ENCODE measurements at regions not wholly inside any gene's neighbourhood (a gene's known extent, or its start where the extent isn't known, plus 50 kb on each side); places are given as distances from the start of the nearest gene placed in this dataset.
"Not testable (repeated sequence)": the region's sequence is repeated elsewhere in the genome, so short reads cannot be mapped to it uniquely, and the experiment has no call there.

DNA sequence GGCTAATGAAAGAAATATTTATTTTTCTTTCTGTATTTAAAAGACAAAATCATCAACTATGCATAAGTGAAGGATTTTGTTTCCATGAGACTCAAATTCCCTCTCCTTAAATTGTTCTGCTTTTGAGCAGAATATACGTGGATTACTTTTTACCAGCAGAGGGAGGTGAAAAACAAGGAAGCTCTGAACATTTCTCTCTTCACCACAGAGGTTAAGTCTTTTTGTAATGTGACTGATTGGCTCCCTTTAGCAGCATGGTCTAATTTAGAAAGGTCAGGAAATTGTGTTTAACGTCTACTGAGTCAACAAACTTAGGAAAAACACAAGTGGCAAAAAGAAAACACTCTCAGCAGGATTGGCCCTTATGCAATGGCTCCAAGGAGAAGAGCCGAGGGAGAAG is 55.1 kb upstream of the F9 start:
- peak; percentile 6 for DNase-seq (ENCODE audit: low read depth)

DNA sequence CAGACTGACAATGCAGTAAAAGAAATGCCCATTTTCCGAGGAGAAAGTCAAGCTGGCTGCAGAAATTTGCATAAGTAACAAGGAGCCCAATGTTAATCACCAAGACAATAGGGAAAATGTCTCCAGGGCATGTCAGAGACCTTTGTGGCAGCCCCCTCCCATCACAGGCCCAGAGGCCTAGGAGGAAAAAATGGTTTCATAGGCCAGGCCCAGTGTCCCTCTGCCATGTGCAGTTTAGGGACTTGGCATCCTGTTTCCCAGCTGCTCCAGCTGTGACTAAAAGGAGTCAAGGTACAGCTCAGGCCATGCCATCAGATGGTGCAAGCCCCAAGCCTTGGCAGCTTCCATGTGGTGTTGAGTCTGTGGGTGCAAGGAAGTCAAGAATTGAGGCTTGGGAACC is 68.6 kb upstream of the F9 start:
- not testable (repeated sequence) for DNase-seq (ENCODE audit: low read depth)

DNA sequence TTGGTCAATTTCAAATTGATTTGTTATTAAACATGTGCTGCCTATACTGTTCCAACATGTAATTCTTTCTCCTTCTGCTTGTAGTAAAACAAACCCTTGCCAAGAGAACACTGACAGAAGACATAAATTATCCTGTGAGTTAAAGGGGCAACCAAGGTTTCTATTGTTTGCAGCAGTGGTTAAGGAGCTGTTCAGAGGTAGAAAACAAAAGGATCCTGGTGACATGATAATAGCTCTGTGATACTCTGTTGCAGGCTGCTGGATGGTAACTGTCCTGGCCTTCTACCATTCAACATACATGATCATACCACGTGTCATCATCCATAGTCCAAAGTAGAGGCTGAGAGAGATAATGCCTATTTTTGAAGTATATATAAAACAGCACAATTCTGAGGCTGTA is 75.8 kb upstream of the F9 start:
- DNase-seq (ENCODE audit: low read depth): no peak

DNA sequence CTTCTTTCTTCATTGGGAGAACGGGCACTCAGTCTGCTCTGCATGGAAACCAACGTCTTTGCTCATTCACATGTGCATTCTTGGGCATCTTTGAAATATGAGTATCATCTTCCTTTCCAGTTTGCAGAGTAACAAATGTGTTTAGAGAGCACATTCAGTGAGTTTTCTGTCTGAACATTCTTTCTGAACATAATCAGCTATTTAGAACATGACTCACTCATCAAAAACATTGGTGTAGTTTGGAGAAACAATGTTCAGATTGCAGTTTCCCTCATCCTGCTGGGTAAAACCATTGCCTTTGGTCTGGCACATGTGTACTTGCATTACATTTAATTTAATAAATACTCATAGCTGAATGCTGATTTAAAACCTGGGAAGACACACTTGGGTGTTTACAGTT is 81.5 kb upstream of the F9 start:
- peak; percentile 81 for DNase-seq (ENCODE audit: low read depth)

DNA sequence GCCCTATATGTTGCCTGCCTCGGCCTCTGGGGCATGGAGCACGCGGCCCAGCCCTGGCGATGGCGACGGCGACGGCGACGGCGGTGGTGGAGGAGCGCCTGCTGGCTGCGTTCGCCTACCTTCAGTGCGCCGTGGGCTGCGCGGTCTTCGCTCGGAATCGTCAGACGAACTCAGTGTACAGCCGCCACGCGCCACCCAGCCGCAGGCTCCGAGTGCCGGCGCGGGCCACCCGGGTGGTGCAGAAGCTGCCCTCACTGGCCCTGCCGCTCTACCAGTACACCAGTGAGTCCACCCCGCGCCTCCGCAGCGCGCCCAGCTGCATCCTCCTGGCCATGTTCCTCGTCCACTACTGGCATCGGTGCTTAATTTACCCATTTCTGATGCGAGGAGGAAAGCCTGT is 83.7 kb upstream of the F9 start:
- no peak for DNase-seq (ENCODE audit: low read depth)

DNA sequence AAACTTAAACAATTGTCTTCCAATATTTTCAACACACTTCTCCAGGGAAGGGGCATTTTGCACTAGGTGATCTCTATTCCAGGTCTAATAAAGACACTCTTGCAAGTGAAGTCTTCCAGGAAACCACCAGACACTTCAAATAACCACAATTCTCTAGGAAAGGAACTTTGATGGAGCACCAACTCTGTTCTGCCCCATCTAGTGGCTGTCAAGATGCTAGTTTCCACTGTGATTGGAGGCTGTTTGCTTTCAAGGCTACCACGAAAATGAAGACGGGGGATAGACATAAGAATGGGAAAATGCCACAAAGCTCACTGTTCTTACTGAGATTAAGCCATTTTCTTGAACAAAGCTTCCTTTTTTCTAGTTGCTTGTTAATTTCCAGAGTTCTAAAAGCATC is 100.6 kb upstream of the F9 start:
- DNase-seq (ENCODE audit: low read depth): peak; percentile 36

DNA sequence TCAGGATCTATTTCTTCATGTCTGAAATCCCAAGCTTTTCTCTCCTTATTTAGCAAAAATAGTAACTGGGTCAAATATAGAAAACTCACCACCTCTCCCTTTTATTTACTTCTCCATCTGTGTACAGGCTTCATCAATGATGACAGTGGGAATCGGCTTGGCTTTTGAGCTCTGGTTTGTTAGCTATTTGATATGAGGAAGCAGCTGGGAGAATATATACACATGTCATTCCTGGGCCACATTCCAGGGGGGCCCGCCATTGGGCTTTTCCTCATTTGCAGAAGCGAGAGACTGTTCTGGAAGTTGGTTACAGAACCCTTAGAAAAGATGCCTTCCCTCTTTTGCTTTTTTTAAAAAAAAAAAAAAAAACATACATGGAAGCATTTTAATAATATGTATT is 107.4 kb upstream of the F9 start:
- peak; percentile 55 for DNase-seq (ENCODE audit: low read depth)

DNA sequence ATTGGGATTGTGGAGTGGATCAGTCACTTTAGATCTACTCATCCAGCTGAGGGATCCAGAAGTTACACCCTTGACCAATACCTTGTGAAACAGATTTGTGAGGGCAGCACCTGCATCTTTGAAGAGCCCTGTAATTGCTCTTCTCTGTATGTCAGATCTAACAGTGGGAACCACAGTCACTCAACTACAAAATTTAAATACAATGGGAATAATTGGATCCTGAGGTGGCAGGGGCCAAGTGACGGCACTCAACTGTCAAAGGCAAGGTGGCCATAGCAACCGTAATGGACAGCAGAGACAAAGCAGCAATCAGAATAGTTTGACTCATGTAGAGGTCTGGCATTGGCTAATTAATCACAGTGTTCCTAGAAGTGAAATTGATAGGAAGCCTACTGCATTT is 132.3 kb upstream of the F9 start:
- DNase-seq (ENCODE audit: low read depth): not testable (repeated sequence)

DNA sequence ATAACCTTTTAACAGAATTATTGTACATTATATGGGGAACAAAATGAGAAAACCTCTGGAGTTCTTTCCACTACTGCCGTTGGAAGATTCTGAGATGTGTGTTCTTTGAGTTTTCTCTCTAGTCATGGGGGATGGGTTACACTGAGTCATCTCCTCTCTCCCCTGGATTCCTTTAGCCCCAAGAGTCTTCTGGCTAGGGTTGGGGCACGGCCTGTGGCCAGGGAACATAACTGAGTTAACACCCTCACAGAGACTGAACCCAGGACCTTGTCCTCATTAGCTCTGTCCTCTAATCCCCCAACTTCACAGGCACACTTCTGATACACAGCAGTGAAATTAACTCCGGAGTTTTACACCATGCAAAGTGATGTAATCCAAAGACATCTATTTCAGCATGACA is 142.3 kb upstream of the F9 start:
- DNase-seq (ENCODE audit: low read depth): peak; percentile 64

DNA sequence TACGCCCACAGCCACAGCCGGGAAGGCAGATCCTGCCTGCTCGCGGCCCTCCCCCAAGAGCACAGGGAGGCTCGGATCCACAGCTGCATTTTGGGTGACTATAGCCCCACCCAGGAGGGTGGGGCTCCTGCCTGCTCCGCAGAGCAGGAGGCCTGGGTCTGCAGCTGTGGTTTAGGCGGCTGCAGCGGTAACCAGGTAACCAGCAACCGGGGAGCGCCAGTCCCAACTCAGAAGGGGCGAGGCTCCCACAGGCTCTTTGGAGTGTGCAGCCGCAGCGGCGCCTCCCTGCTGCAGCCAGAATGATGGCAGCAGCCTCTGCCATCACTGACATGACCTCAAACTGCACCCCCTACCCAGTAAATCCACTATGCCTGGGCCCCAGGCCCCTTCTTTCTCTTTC is 148.0 kb upstream of the F9 start:
- no peak for DNase-seq (ENCODE audit: low read depth)

DNA sequence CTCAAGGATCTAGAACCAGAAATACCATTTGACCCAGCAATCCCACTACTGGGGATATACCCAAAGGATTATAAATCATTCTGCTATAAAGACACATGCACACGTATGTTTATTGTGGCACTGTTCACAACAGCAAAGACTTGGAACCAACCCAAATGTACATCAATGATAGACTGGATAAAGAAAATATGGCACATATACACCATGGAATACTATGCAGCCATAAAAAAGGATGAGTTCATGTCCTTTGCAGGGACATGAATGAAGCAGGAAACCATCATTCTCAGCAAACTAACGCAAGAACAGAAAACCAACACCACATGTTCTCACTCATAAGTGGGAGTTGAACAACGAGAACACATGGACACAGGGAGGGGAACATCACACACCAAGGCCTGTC is 154.0 kb upstream of the F9 start:
- not testable (repeated sequence) for DNase-seq (ENCODE audit: low read depth)

DNA sequence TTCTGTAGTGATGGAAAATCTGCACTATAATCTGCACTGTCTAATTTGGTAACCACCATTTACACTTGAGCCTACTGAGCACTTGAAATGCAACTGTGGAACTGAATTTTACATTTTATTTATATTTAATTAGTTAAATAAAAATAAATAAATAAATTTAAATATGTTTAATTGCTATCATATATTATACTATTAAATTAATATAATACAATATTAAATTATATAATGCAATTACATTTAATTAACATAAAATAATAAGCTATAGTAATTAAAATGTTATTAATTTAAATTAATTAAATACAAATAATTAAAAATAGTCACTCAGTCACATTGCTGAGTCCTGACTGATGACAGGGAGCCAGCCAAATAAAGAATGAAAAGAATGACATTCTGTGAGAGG is 170.2 kb upstream of the F9 start:
- DNase-seq (ENCODE audit: low read depth): no peak

DNA sequence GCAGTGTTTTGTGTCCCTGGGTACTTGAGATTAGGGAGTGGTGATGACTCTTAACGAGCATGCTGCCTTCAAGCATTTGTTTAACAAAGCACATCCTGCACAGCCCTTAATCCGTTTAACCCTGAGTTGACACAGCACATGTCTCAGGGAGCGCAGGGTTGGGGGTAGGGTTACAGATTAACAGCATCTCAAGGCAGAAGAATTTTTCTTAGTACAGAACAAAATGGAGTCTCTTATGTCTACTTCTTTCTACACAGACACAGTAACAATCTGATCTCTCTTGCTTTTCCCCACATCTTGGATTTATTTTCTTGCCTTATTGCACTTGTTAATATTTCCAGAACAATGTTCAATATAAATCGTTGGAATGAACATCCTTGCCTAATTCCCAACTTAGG is 187.9 kb upstream of the F9 start:
- not testable (repeated sequence) for DNase-seq (ENCODE audit: low read depth)

DNA sequence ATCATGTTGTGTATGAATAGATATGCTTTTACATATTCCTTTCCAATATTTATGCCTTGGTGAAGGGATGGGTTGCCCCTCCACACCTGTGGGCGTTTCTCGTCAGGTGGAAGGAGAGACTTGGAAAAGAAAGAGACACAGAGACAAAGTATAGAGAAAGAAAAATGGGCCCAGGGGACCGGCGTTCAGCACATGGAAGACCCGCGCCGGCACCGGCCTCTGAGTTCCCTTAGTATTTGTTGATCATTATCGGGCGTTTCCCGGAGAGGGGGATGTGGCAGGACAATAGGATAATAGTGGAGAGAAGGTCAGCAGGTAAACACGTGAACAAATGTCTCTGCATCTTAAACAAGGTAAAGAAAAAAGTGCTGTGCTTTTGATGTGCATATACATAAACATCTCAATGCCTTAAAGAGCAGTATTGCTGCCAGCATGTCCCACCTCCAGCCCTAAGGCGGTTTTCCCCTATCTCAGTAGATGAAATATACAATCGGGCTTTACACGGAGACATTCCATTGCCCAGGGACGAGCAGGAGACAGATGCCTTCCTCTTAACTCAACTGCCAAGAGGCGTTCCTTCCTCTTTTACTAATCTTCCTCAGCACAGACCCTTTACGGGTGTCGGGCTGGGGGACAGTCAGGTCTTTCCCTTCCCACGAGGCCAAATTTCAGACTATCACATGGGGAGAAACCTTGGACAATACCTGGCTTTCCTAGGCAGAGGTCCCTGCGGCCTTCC is 188.5 kb upstream of the F9 start:
- DNase-seq (ENCODE audit: low read depth): not testable (repeated sequence)

DNA sequence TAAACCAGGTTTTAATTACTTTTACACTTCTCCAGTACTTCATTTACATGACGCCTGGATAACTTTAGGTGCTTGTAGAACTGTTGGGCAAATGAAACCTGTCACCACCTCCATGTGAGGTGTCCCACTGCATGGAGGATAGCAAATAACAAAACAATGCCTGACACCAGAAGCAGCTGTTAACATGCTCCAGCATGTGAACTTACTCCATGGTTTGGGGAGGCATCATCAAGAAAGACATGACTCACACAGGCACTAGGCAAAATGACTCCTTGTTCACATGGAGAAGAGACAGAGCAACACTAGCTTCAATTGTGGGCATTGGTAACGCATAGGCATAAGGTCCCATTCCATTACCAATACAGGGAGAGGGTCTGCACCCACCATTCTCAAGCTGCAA is 198.1 kb upstream of the F9 start:
- DNase-seq (ENCODE audit: low read depth): peak; percentile 10

DNA sequence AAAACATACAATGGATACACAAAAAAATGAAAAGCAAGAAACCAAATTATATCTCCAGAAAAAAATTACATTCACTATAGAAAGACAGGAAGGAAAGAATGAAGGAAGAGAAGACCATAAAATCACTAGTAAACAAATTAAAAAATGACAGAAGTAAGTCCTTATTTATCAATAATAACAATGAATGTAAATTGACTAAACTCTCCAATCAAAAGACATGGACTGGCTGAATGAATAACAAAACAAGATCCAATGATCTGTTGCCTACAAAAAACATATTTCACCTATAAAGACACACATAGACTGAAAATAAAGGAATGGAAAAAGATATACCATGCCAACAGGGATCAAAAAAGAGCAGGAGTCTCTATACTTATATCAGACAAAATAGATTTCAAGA is 203.2 kb upstream of the F9 start:
- no peak for DNase-seq (ENCODE audit: low read depth)

DNA sequence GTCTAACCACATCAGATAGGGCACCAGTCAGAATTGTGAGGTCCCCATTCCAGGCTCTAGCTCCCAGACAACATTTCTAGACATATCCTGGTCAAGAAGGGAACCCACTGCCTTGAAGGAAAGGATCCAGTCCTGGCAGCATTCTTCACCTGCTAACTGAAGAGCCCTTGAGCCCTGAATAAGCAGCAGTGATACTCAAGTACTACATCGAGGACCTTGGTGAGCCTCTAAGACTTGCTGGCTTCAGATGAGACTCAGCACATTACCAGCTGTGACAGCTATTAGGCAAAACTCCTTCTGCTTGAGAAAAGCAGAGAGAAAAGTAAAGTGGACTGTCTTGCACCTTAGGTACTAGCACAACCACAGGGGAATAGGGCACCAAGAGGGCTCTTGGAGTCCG is 205.8 kb upstream of the F9 start:
- no peak for DNase-seq (ENCODE audit: low read depth)

DNA sequence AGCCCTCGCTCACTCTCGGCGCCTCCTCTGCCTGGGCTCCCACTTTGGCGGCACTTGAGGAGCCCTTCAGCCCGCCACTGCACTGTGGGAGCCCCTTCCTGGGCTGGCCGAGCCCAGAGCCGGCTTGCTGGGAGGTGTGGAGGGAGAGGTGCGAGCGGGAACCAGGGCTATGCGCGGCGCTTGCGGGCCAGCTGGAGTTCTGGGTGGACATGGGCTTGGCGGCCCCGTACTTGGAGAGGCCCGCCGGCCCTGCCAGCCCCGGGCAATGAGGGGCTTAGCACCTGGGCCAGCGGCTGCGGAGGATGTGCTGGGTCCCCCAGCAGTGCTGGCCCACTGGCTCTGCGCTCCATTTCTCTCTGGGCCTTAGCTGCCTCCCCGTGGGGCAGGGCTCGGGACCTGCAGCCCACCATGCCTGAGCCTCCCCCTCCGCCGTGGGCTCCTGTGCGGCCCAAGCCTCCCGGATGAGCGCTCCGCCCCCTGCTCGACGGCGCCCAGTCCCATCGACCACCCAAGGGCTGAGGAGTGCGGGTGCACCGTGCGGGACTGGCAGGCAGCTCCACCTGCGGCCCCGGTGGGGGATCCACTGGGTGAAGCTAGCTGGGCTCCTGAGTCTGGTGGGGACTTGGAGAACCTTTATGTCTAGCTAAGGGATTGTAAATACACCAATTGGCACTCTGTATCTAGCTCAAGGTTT is 209.7 kb upstream of the F9 start:
- DNase-seq (ENCODE audit: low read depth): not testable (repeated sequence)

DNA sequence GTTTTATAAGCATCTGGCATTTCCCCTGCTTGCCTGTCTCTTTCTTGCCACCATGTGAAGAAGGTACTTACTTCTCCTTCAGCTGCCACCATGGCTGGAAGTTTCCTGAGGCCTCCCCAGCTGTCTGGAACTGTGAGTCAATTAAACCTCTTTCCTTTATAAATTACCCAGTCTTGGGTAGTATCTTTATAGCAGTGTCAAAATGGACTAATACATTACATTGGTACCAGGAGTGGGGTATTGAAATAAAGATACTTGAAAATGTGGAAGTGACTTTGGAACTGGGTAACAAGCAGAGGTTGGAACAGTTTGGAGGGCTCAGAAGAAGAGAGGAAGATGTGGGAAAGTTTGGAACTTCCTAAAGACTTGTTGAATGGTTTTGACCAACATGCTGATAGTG is 223.9 kb upstream of the F9 start:
- DNase-seq (ENCODE audit: low read depth): not testable (repeated sequence)

DNA sequence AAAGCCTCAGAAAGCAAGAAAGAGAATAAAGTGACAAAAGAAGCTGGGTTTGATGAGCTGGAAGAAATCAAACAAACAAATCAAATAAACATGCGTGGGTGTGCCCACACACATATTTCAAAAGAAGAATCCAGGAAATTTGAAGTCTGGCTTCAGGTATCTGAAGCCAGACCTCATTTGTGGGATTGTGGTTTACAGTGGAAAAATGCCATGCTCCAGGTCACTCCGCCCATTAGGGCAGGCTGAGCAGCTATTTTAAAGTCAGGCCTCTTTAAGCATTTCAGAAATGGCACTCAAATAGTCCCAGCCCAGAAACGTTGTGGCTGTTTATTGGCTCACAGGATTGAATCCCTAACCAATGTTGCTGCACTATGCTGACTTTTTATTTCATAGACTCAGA is 226.1 kb upstream of the F9 start:
- DNase-seq (ENCODE audit: low read depth): no peak

DNA sequence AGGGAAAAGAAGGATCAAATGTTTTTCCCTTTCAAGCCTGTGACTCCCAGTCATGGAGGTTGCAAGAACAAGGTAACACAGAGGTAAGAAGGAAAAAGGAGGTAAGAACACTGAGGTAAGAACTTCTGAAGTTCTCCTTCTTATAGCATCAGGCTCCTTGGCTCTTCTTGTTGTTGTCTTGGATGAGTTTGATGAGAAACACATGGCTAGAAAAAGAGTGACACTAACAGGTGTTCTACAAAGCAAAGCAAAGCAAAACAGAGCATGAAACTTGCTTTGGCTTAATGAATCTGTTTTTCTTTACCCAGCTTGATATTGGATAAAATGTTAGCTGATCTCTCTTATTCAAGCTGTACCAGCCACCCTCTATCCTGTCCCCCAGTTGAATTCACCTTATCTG is 231.2 kb upstream of the F9 start:
- peak; percentile 53 for DNase-seq (ENCODE audit: low read depth)

DNA sequence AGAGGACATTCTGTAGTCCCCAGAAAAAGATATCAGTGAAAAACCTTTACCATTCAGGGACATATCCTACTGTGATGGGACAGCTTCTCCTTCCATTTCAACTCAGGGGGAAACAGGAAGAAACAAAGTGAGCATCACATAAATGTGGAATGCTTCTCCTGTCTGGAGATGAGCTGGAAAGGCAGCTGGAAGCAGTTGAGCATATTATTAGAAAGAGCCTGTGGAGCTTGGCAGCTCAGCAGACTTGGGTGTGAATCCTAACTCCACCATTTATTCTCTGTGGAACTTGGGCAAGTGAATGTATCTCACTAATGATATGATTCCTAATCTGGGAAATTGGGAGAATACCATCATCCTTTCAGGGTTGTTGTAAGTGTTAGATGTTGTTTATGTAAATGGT is 232.1 kb upstream of the F9 start:
- peak; percentile 19 for DNase-seq (ENCODE audit: low read depth)

DNA sequence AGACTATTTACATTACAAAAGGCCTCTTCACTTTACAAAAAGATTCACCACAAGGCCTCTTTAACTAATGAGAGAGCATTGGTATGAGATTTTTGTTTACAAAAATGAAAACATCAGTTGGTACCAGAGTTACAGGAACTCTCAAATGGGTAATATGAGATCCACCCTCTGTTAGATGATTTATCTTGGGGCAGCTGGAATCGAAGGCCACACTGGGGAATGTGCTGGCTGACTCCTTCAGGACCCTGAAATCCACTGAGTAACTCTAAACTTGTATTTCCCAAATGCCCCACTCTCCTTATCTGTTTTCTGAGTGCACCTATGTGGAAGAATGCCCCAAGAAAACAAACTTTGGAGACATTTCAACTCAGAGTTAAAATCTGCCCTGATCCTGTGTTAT is 232.9 kb upstream of the F9 start:
- DNase-seq (ENCODE audit: low read depth): peak; percentile 80

DNA sequence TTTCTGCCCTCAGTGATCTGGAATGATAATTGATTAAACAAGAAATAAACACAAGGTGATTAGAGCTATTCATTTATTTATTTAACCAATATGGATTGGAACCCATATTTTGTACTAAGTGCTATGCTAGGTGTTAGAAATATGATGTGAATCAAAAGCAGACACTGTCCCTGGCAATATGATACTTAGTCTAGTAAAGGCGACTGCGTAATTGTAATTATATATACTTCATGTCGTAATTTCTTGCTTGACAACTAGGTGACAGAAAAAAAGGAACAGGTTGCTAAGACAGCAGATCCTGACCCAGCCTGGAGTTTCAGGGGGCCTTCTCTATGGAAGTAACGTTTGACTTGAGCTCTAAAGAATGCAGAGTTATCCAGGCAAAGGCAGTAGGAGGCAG is 236.5 kb upstream of the F9 start:
- DNase-seq (ENCODE audit: low read depth): no peak

All from LHCN-M2 (cell line).